HG03045 (cell line): ENCODE measurements at regions not wholly inside any gene's neighbourhood (a gene's known extent, or its start where the extent isn't known, plus 50 kb on each side); places are given as distances from the start of the nearest gene placed in this dataset.
"Not testable (repeated sequence)": the region's sequence is repeated elsewhere in the genome, so short reads cannot be mapped to it uniquely, and the experiment has no call there.

Experiments
- ATAC-seq: cut with Tn5 transposase; IDR thresholded peaks from one replicate; pipeline ENCODE4 v1.9.1; 2021; ENCODE audit warnings: mild to moderate bottlenecking, moderate library complexity; ENCODE audit not compliant: unreplicated experiment

GRCh38 chr12:89878950-89879349 lies 170.3 kb upstream of the ATP2B1 start:
- ATAC-seq: no peak

- ATAC-seq: no peak
These were observed 169.7 kb upstream of the ATP2B1 start for GRCh38 chr12:89878327-89878726.

GRCh38 chr12:89877671-89878070 lies 169.0 kb upstream of the ATP2B1 start:
- no peak for ATAC-seq

GRCh38 chr12:89877136-89877535 lies 168.5 kb upstream of the ATP2B1 start:
- ATAC-seq: no peak

GRCh38 chr12:89875809-89876208 lies 167.2 kb upstream of the ATP2B1 start:
- no peak for ATAC-seq

GRCh38 chr12:89875225-89875624 lies 166.6 kb upstream of the ATP2B1 start:
- no peak for ATAC-seq

- no peak for ATAC-seq
These were observed 165.5 kb upstream of the ATP2B1 start for GRCh38 chr12:89874146-89874545.

- peak; percentile 47 for ATAC-seq
These were observed 165.1 kb upstream of the ATP2B1 start for GRCh38 chr12:89873745-89874144.

- ATAC-seq: no peak
These were observed 164.4 kb upstream of the ATP2B1 start for GRCh38 chr12:89872922-89873630.

- ATAC-seq: no peak
These were observed 162.0 kb upstream of the ATP2B1 start for GRCh38 chr12:89870413-89871184.

- ATAC-seq: not testable (repeated sequence)
These were observed 159.0 kb upstream of the ATP2B1 start for GRCh38 chr12:89867611-89868010.

- ATAC-seq: no peak
These were observed 155.8 kb upstream of the ATP2B1 start for GRCh38 chr12:89864411-89864810.

GRCh38 chr12:89863968-89864367 lies 155.3 kb upstream of the ATP2B1 start:
- no peak for ATAC-seq

GRCh38 chr12:89863493-89863938 lies 154.9 kb upstream of the ATP2B1 start:
- peak; percentile 71 for ATAC-seq

- no peak for ATAC-seq
These were observed 154.1 kb upstream of the ATP2B1 start for GRCh38 chr12:89862511-89863445.

- ATAC-seq: no peak
These were observed 152.4 kb upstream of the ATP2B1 start for GRCh38 chr12:89861086-89861485.

- no peak for ATAC-seq
These were observed 151.0 kb upstream of the ATP2B1 start for GRCh38 chr12:89859508-89860220.

GRCh38 chr12:89858718-89859117 lies 150.1 kb upstream of the ATP2B1 start:
- no peak for ATAC-seq

GRCh38 chr12:89857652-89858274 lies 149.1 kb upstream of the ATP2B1 start:
- no peak for ATAC-seq

- peak; percentile 81 for ATAC-seq
These were observed 147.8 kb upstream of the ATP2B1 start for GRCh38 chr12:89856431-89856830.
